HepG2 (cell line): ENCODE measurements at regions not wholly inside any gene's neighbourhood (a gene's known extent, or its start where the extent isn't known, plus 50 kb on each side); places are given as distances from the start of the nearest gene placed in this dataset.

Experiments
- ATAC-seq: fragments of 200-7000 bp; cut with Tn5 transposase; 3 replicates; pipeline ENCODE4 v1.9.1; 2020; ENCODE audit warnings: mild to moderate bottlenecking, moderate library complexity
- BruUV-seq: library from RNA; stranded (reverse); fragments of 400-500 nt; replicated peaks from 2 replicates; lab custom pipeline; 2021; lab: Mats Ljungman, UMichigan
- CTCF ChIA-PET: fragments of 300-600 bp; formaldehyde crosslinking; extraction: SDS; loops from one replicate; lab custom pipeline; 2021; ENCODE audit warnings: low total read pairs, inconsistent platforms, low intra/inter-chr PET ratio; lab: Yijun Ruan, JAX
- POLR2A ChIA-PET: fragments of 350-600 bp; sonication (Branson Sonifier 250); formaldehyde crosslinking; loops from one replicate; lab custom pipeline; 2020; ENCODE audit warnings: antibody characterized with exemption, inconsistent platforms; lab: Yijun Ruan, JAX
- DNase-seq: peaks from one replicate; pipeline ENCODE4 v3.0.0-alpha.2; 2015; ENCODE audit warnings: low spot score
- FAIRE-seq: peaks from 3 replicates; lab custom pipeline; 2011; peaks lifted over from hg19 to GRCh38; lab: Jason Lieb, UNC
- H2AFZ ChIP-seq: one replicate; pipeline ENCODE4 v1.6.1; 2011; ENCODE audit warnings: low read length, inconsistent platforms
- H3K27ac ChIP-seq: fragments of 300-600 bp; 3 replicates; pipeline ENCODE4 v1.8.0; 2011; ENCODE audit warnings: mixed run types, mild to moderate bottlenecking, mixed read lengths, low read length, inconsistent platforms; ENCODE audit not compliant: insufficient read depth; ENCODE audit errors: extremely low read length
- H3K27me3 ChIP-seq, 2 experiments: fragments of 200-600 bp in 1 of 2; 2 replicates in 1 of 2; 3 replicates in 1 of 2; pipeline versions ENCODE4 v1.6.0 to v1.8.0; 2011; ENCODE audit warnings: low read length in 2 of 2, mild to moderate bottlenecking in 2 of 2, moderate library complexity in 2 of 2, inconsistent platforms in 1 of 2; ENCODE audit not compliant: insufficient read depth in 2 of 2, control insufficient read depth in 1 of 2
- H3K36me3 ChIP-seq, 2 experiments: fragments of 200-600 bp in 1 of 2; replicated peaks in 1 of 2; 2 replicates in 1 of 2; 3 replicates in 1 of 2; pipeline versions ENCODE4 v1.5.1 to v1.8.0; 2011; ENCODE audit warnings: low read length in 2 of 2, inconsistent platforms in 1 of 2; ENCODE audit not compliant: insufficient read depth in 2 of 2, control insufficient read depth in 1 of 2
- H3K4me1 ChIP-seq: 2 replicates; pipeline ENCODE4 v1.5.1; 2012; ENCODE audit warnings: low read length, inconsistent platforms; ENCODE audit not compliant: insufficient read depth
- H3K4me2 ChIP-seq: 2 replicates; pipeline ENCODE4 v1.6.0; 2011; ENCODE audit warnings: low read depth, low read length, inconsistent platforms
- H3K4me3 ChIP-seq, 3 experiments: fragments of 200-600 bp in 1 of 3; sonication (generic), shearing (Covaris generic) in 1 of 3; replicated peaks in 1 of 3; 2 replicates each; pipeline ENCODE4 v1.5.1; 2011 to 2016; ENCODE audit warnings: low read length in 3 of 3, inconsistent platforms in 2 of 3, low read depth in 2 of 3, mild to moderate bottlenecking in 2 of 3, control low read depth in 1 of 3, mixed read lengths in 1 of 3; ENCODE audit not compliant: insufficient read depth in 1 of 3
- H3K79me2 ChIP-seq: one replicate; pipeline ENCODE4 v1.6.1; 2011; ENCODE audit warnings: low read length, inconsistent platforms; ENCODE audit not compliant: insufficient read depth
- H3K9ac ChIP-seq: 2 replicates; pipeline ENCODE4 v1.6.0; 2011; ENCODE audit warnings: mild to moderate bottlenecking, low read depth, low read length, inconsistent platforms; ENCODE audit not compliant: insufficient read depth
- H3K9me3 ChIP-seq: 2 replicates; pipeline ENCODE4 v1.5.1; 2012; ENCODE audit warnings: mild to moderate bottlenecking, low read length
- H4K20me1 ChIP-seq: 2 replicates; pipeline ENCODE4 v1.6.0; 2011; ENCODE audit warnings: inconsistent platforms, mild to moderate bottlenecking, low read length, moderate library complexity; ENCODE audit not compliant: insufficient read depth
- HNRNPLL ChIP-seq: fragments of 200-400 bp; formaldehyde crosslinking; IDR thresholded peaks from 2 replicates; pipeline ENCODE4 v1.6.1; 2017; ENCODE audit warnings: mild to moderate bottlenecking, low read depth, low read length; ENCODE audit not compliant: poor library complexity, severe bottlenecking
- JDP2 ChIP-seq: sonication (generic); formaldehyde crosslinking; IDR thresholded peaks from 2 replicates; pipeline ENCODE4 v1.8.1; 2022; ENCODE audit warnings: missing genetic modification reagents, borderline replicate concordance
- MBNL3 ChIP-seq: fragments of 250-450 bp; sonication (Bioruptor Pico); conservative IDR thresholded peaks from 2 replicates; pipeline ENCODE4 v1.8.0; 2022; ENCODE audit warnings: mild to moderate bottlenecking, inconsistent platforms
- SMAD1 ChIP-seq: sonication (generic); formaldehyde crosslinking; IDR thresholded peaks from 2 replicates; pipeline ENCODE4 v1.4.0; 2020; ENCODE audit warnings: missing genetic modification reagents, low read depth, mild to moderate bottlenecking, borderline replicate concordance
- WGBS: methylation state at CpG from one replicate; pipeline ENCODE4 v1.1.6; 2017; ENCODE audit warnings: low lambda C conversion rate; 5-methylcytosine and 5-hydroxymethylcytosine counted together
- in situ Hi-C: cut with HindIII; loops from 2 replicates; pipeline ENCODE4 v1.10.0; 2017; ENCODE audit warnings: low pct_unique_long_range_greater_than_20kb; ENCODE audit not compliant: extremely low pct_ligation_motif_present
- intact Hi-C: fragments of 100-400 bp; cut with micrococcal nuclease; formaldehyde crosslinking; loops from one replicate; pipeline ENCODE4 v1.10.0; 2022; ENCODE audit not compliant: unreplicated experiment
- TF ChIP-seq, protein P1 (sequence below): IDR thresholded peaks from 2 replicates; pipeline ENCODE4 v1.6.1; 2012; ENCODE audit warnings: low read length, improper control_type of control experiment
- TF ChIP-seq, protein P2 (sequence below): sonication (generic); formaldehyde crosslinking; IDR thresholded peaks from 2 replicates; pipeline ENCODE4 v1.4.0; 2020; ENCODE audit warnings: missing genetic modification reagents

DNA sequence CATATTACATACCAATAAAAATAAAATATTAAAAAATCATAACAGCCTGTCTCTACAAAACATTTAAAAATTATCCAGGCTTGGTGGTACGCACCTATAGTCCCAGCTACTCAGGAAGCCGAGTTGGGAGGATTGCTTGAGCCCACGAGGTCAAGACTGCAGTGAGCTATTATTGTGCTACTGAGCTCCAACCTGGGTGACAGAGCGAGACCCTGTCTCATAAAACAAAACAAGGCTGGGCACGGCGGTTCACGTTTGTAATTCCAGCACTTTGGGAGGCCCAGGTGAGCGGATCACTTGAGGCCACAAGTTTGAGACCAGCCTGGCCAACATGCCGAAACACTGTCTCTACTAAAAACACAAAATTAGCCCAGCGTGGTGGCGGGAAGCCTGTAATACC is 52.2 kb upstream of the LSM14A start:
- ChIA-PET POLR2A (no interaction called here), CTCF (interaction anchor here (1.9 to 2.4 kb wide), 2 partner anchors 26 to 100 kb away, joined by 5 to 42 read pairs; no protein-coding TSS in a partner anchor)
- H3K27me3 ChIP-seq: peaks cover 0 to 5% of the 10 kb centered on the region in 2 experiments; a peak in 1 of 5 replicates
- no peaks in the 10 kb centered on the region for H4K20me1 ChIP-seq
- H3K4me1 ChIP-seq: peaks cover 8% of the 10 kb centered on the region; the same call in 1 of the 2 replicates
- no peak for TF ChIP-seq MBNL3 (CRISPR knock-in tag)
- no peak for TF ChIP-seq SMAD1 (CRISPR knock-in tag)
- TF ChIP-seq JDP2 (CRISPR knock-in tag): no peak
- TF ChIP-seq, protein P1, sequence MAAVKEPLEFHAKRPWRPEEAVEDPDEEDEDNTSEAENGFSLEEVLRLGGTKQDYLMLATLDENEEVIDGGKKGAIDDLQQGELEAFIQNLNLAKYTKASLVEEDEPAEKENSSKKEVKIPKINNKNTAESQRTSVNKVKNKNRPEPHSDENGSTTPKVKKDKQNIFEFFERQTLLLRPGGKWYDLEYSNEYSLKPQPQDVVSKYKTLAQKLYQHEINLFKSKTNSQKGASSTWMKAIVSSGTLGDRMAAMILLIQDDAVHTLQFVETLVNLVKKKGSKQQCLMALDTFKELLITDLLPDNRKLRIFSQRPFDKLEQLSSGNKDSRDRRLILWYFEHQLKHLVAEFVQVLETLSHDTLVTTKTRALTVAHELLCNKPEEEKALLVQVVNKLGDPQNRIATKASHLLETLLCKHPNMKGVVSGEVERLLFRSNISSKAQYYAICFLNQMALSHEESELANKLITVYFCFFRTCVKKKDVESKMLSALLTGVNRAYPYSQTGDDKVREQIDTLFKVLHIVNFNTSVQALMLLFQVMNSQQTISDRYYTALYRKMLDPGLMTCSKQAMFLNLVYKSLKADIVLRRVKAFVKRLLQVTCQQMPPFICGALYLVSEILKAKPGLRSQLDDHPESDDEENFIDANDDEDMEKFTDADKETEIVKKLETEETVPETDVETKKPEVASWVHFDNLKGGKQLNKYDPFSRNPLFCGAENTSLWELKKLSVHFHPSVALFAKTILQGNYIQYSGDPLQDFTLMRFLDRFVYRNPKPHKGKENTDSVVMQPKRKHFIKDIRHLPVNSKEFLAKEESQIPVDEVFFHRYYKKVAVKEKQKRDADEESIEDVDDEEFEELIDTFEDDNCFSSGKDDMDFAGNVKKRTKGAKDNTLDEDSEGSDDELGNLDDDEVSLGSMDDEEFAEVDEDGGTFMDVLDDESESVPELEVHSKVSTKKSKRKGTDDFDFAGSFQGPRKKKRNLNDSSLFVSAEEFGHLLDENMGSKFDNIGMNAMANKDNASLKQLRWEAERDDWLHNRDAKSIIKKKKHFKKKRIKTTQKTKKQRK: no peak
- TF ChIP-seq HNRNPLL: no peak
- TF ChIP-seq, protein P2, sequence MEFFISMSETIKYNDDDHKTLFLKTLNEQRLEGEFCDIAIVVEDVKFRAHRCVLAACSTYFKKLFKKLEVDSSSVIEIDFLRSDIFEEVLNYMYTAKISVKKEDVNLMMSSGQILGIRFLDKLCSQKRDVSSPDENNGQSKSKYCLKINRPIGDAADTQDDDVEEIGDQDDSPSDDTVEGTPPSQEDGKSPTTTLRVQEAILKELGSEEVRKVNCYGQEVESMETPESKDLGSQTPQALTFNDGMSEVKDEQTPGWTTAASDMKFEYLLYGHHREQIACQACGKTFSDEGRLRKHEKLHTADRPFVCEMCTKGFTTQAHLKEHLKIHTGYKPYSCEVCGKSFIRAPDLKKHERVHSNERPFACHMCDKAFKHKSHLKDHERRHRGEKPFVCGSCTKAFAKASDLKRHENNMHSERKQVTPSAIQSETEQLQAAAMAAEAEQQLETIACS (CRISPR knock-in tag): no peak
- 16% methylated on average over 10 of the region's 11 CpGs for WGBS
- no peak overlapping the region for H3K27ac ChIP-seq
- H3K4me3 ChIP-seq: no peak overlapping the region
- in situ Hi-C loops (no loop called here), intact Hi-C loops (no loop called here)
- ATAC-seq: no peak
- no peak for DNase-seq
- no peak overlapping the region for H3K4me2 ChIP-seq
- no peaks in the 10 kb centered on the region for H3K36me3 ChIP-seq
- no peaks in the 10 kb centered on the region for H3K79me2 ChIP-seq
- FAIRE-seq: no peak
- H3K9ac ChIP-seq: no peak overlapping the region
- H3K9me3 ChIP-seq: no peaks in the 10 kb centered on the region
- no peak overlapping the region for H2AFZ ChIP-seq
- no TSS peak for BruUV-seq
